CD4-positive, alpha-beta T cell treated with Interferon alpha-2 for 1 hour (primary cell): ENCODE measurements at regions not wholly inside any gene's neighbourhood (a gene's known extent, or its start where the extent isn't known, plus 50 kb on each side); places are given as distances from the start of the nearest gene placed in this dataset.

ENCODE experiments used
- DNase-seq, 2 donors: peaks; one replicate each; pipeline ENCODE4 v3.0.0-alpha.2; 2020 to 2022

DNA sequence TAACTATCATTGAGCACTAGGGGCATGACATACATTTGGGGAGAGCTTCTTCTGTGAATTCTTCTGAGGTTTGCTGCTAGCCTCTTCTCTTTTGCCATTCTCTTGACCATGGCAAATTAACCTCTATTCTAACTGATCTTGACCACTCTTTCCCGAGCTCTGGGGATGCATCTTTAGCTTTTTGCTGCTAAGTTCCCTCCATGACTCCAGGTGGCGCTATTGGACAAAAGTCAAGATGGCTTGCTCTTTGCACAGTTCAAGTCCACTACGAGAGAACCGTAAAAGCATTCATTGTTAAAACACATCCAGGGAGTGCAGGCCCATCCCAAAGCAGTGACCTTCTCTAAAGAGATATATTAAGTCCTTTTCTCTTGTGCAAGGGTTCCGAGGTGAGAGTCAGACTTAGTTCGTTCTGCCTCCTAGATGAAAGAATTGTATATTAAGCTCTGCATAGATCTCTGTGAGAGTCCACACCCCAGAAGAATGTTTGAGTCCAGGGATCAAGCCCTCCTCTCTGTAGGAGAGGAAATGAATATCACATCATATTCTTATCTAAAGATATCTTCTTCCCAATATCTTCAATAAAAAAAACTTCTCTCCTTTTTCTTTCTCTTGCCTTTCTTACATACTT, 1152.9 kb upstream of the CDH6 start:
- DNase-seq: no peak

DNA sequence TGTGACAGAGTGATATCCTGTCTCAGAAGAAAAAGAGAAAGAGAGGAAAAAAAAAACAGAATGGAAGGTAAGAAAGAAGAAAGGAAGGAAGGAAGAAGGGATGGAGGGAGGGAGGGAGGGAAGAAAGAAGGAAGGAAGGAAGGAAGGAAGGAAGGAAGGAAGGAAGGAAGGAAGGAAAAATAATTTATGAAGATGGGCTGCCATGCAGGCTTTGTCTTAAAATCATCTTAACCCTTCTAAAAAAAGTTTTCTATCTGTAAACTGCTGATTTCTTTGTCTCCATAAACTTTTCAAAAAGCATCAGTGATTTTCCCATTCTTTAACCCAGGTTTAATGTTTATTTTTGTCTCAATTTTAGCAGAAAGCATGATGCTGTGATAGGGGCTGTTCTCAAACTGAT, 1154.1 kb upstream of the CDH6 start:
- DNase-seq: no peak

DNA sequence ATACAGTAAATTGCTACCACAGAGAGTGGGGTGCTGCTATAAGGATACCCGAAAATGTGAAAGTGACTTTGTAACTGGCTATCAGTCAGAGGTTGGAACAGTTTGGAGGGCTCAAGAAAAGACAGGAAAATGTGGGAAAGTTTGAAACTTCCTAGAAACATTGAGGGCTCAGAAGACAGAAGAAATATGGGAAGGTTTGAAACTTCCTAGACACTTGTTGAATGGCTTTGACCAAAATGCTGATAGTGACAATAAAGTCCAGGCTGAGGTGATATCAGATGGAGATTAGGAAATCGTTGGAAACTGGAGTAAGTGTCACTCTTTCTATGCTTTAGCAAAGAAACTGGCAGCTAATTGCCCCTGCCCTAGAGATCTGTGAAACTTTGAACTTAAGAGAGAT, 1158.6 kb upstream of the CDH6 start:
- no peak for DNase-seq

DNA sequence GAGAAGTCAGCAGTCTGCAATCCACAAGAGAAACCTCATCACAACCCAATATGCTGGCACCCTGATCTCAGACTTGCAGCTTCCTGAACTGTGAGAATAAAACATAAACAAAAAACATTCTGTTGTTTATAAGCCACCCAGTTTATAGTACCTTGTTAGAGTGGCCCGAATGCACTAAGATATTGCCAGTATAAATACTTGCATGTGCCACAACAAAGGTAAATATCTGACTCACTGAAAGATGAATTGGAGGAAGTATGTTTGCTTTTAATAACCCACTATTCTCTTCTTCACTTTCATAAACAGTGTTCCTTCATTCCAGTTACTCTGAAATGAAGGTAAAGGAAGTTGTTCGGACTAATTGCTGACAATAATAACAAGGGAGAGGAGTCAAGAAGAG, 1163.4 kb upstream of the CDH6 start:
- DNase-seq: no peak

DNA sequence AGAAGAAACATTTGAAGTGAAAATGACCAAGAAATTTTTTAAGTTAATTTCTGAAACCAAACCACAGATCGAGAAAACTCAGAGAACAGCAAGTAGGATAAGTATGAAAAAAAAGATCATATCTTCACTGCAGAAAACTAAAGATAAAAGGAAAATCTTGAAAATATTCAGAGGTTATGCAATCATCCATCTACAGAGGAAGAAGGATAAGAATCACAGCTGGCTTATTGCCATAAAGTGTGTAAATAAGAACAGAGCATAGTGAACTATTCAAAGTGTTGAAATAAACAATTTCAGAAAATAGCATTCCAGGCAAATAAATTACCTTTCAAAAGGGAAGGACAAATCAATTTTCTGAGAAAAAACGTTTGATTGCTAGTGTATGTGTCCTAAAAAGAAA, 1191.7 kb upstream of the CDH6 start:
- no peak for DNase-seq

DNA sequence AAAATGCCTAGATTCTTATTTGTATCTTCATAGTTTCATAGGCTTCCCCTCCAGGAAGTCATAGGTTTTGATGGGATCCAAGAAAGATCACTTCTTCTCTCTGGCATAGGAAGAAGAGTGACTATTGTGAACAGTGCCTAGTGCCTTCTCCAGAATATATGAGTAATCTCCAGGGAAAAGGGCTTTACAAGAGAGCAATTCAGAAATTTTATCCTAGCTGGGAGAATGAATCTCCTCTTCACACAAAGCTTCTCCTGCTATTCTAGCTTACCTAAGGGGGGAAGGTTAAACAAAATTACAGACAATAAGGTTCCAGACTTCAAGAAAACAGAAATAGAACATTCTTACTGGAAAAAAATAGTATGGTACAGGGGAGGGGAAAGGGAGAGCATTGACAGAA, 1193.3 kb upstream of the CDH6 start:
- DNase-seq: no peak

DNA sequence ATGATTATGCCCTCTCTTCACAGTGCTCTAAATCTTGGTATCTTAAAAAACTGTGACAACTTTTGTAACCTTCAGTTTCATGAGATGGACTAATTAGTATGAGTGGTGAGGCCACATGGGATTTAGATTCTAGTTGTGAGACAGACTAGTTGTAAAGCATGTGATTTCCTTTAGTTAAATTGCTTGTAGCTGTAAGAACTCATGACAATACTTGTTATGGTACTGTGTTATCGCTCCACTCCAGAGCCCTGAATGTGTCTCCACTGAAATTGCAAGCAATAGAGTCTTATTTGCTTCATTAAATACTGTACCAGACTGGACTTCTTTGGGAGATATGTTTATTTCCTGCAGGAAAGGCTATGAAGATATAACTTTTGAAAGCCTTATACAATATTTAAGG, 1198.3 kb upstream of the CDH6 start:
- no peak for DNase-seq

DNA sequence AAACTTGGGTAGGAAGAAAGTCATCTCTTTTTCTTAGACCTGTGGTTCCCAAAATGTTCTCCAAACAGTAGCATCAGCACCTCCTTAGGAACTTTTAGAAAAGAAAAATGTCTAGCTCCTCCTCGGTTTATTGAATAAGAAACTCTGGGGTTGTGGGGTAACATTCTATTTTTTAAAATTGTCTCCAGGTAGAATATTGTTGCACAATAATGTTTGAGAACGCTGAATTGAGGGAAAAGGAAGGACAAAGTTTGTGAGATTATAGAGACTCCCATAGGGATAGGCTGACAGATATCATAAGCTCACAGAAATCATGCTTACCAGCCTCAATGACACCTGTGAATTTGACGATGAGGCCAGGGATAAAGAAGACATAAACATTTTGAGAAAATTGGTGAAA, 1199.0 kb upstream of the CDH6 start:
- DNase-seq: no peak

DNA sequence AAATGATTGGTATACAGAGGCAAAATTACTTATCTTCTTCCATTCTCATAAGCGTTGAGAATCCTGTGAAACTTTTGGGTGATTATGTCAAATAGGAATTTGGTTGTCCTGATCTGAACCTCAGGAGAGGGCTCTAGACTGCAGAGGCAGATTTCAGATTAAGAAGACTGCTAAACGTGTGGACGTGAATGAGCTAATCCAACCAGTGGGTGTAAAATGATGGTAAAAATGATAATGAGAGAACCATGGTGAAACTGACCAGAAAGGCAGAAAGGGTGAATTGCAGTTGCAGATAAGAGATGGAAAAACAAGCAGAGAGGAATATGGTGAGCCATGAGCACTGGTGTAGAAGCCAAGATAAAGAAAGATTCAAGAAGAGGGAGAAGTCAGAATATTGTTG, 1200.2 kb upstream of the CDH6 start:
- DNase-seq: no peak

DNA sequence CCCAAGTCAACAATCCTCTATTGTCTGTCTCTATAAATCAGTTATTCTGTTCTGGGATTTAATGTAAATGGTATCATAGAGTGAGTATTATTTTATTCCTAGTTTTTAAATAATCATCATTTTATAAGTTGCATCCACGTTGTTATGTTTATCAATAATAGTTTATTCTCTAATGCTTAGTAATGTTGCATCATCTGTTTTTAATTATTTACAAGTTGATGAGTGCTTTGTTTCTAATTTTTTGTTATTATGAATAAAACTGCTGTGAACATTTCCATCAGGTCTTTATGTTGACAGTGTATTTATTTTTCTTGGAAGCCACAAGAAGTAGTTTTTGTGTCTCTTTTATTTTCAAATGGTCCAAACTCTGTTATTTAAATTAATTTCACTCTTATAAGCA, 1201.2 kb upstream of the CDH6 start:
- no peak for DNase-seq

DNA sequence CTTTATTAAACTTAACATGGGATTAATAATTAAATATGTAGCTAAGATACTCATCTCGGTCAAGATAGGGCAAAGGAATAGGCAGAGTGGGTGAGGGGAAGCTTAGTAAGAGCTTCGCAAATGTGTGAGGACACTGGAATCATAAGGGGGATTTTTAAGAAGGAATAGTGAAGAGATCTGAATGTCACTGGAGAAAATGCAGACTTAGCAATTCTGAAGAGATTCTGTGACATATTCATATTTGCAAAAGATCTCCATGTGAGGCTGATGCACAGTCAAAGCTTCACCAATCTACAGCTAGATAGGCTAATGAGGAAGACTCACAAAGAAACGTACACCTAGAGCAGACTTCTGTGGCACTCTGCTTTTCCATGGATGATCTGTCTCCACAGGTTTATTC, 1202.8 kb upstream of the CDH6 start:
- no peak for DNase-seq

DNA sequence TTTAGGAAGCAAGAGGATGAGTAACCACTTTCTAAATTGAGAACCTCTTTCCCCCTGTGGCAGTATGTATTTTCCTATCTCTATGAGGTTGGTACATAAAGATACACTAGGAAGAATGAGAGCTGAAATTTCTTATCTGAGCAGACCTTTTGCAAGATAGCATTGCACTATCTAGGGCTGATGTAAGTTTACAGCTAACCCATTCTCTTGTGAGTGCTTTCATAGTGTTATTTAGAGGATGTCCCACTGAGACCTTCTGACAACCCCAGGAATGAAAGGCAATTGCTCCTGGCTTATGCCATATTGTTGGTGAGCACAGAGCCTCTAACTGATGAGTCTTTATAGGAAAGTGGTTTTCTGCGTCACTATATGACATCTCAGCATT, 1209.3 kb upstream of the CDH6 start:
- DNase-seq: no peak

DNA sequence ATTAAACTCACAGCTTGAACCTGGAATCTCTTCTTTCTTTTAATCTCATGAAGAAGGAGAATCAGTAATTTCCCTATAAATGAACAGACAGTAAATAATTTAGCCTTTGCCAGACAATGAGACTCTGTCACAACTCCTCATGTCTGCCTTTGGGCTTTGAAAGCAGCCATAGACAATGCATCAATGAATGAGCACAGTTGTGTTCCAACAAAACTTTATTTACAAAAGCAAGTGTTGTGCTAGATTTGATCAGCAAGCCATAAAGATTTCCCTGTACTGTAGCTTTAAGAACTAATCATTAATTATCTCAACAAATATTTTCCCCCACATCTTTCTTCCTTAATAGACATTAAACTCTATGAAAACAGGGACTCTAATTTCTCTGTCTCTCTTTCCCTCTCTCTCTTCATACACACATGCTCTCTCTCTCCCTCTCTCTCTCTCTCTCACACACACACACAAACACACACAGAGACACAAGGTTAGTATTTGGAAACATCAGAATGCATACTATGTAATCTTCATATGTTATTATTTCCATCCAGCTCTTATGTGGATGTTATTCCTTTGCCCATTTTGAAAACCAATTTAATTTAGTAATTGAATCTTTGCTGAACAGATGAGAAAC, 1209.8 kb upstream of the CDH6 start:
- DNase-seq: no peak

DNA sequence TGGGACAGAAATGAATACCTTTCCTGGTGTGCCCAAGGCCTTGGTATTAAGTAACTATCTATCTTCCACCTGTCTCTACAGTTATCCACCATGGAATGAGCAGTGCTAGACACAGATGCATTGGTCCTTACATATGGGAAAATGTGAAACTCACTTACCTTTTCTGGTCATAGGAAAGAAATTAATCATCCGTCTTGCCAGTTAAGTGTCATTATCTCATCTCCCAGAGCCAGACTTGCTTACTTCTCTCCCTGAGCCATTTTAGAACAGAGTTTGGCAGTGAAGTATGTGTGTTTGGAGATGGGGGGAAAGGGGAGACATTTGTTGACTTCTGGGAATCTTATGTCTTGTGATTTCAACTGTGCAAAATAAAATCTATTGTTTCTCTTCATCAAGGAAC, 1211.0 kb upstream of the CDH6 start:
- no peak for DNase-seq

DNA sequence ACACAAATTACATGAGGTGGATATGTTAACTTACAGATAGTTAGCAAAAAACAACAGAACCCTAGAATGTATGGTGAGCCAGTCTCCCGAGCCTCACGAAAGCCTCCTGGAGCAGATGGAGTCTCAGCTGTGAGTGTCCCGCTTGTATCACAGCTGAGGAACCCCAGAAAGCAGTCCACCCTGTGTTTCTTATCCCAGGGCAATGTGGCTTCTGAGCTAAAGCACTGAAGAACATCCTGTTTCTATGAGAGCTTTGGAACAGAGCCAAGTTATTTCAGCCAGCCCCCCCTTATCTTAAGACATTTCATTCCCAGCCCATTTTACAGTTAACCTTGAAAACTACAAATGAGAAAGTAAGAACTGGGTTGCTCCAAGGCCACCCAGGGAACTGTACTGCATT, 1220.9 kb upstream of the CDH6 start:
- no peak for DNase-seq

DNA sequence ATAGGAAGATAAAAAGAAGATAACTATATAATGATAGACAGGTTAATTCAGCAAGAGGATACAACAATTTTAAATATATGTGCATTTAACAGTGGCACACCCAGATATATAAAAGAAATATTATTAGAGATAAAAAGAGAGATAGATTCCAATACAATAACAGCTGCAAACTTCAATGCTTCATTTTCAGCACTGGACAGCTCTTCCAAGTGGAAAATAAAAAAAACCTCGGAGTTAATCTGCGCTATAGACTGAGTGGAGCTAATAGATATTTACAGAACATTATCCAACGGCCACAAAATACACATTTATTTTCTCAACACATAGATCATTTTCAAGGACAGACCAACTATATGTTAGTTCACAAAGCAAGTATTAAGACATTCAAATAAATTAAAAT, 1229.5 kb upstream of the CDH6 start:
- no peak for DNase-seq

DNA sequence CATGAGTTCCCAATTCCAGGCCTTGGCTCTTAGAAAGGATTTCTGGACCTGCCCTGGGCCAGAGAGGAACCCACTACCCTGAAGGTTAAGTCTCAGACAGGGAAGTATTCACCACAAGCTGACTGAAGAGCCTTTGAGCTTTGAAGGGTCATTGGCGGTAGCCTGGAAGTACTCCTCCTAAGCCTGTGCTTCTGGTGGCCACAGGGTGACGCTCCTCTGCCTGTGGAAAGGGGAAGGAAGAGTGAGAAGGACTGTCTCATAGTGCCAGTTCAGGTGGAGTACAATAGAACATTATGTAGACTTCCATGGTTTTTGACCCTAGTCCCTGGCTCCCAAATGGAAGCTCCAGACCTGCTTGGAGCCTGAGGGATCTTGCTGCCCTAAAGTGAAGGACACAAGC, 1233.2 kb upstream of the CDH6 start:
- DNase-seq: no peak

DNA sequence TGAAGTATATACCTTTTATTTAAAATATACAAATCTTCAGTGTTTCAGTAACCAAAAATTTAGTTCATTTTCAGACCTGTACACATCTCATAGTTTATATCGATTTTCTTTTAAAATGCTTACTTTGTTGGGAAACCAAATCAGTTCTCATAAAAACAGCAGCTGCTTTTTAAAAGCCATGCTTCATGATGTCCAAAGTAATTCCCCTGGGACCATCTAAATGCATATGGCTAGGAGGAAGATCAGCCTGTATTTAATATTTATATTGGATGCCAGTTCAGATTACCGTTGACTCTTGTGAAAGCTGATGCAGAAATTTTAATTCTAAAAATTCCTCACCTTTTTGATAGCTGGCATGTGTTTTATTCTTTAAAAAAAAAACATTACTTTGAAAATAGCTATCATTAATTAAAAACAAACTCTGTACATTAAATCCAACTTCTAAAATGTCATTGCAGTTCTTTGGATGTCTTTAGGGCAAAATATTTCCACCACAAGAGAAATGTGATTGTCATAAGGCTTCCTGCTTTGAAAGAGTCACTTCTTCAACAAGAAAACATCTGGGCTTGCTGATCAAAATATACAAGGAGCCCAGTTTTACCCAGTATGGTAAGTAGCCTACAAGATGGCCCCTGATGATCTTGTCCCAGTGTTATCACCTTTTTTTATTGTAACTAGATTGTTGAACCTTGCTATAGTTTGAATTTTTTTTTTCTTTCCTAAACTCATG, 1242.9 kb upstream of the CDH6 start:
- DNase-seq: no peak

DNA sequence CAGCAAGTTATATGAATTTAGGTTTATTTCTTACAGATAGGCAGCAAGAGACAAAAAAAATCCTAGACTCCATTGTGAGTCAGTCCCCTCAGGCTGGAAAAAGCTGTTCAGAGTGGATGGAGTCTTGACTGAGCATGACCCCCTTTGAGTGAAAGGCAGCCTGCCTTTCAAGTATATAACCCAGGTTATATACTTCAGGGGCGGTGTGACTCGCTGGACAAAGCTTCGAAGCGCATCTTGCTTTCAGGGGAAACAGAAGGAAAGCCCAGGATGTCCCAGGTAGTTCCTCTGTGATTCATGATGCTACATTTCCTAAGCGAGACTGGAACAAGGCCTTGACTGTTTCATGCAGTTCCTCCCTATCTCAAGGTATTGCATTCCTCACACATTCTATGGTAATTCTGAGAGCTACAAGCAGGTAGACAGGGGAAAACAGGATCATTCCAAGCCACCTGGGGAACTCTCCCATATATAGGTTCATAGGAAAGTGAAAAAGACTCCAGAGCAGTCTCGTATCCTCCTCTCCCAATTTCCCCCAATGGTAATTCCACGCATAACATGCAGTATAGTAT, 1244.1 kb upstream of the CDH6 start:
- DNase-seq: no peak

DNA sequence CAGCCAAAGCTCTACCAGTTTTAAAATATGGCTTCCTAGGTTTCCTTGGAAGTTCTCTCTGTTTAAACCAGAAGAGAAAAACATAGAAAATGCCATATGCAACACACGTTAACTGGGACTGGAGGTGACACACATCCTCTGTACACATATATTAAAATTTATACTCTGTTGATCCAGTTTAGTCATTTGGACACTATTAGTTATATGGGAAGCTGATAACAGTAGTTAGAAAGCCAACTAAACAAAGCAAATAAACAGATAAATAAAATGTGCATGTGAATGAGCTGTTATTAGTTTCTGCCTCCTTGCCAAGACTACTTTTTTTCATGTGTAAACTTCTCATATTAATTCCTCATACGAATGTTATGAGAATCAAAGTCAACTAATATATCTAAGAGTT, 1249.2 kb upstream of the CDH6 start:
- DNase-seq: no peak

DNA sequence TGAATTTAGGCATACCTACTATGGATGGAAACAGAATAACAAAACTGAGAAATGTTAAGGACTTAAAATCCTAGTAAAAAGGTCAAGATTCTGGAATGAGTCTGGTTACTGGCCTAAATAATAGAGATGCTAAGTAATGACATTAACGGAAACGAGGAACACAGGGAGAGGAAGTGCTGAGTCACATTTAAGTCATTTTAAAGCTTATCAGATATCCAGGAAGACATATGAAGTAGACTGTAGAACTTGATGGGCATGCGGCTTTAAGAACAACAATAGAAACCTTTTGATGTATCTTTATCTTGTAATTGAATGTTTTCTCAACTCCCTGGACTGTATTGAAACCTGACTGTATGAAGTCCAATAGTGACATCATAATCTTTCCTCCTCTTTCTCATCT, 1251.4 kb upstream of the CDH6 start:
- no peak for DNase-seq

DNA sequence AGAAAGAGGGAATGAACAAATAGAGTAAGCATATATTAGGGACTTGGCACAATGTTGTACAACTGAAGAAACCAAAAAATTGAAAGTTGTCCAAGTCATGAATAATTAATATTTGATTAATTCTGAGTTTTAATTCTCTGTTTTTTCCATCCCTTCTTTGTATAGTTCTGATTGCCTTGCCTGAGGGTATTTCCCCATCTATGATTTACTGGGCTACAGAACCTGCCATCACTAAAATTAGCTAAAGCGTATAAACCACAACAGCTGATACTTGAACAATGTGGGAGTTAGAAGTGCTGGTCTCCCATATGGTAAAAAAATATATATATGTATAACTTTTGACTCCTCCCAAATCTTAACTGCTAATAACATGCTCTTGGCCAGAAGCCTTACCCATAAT, 1253.5 kb upstream of the CDH6 start:
- DNase-seq: no peak

DNA sequence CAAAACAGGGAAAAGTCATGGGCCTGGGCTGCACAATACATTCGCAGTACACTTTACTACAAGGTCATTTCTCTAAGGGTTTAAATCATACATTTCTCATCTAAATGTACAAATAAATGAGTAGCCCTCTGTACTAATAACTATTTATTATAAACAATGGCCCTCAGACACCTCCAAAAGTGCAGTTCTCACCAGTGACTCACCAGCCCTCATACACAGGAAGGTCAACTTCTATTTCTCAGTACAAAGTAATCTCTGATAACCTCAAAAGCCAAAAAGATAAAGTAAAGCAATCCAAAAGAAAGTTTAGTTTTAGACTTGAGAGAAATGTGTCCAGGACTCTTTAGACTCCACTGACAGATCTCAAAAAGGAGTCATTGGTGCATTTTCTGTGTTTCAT, 1258.1 kb upstream of the CDH6 start:
- DNase-seq: no peak

DNA sequence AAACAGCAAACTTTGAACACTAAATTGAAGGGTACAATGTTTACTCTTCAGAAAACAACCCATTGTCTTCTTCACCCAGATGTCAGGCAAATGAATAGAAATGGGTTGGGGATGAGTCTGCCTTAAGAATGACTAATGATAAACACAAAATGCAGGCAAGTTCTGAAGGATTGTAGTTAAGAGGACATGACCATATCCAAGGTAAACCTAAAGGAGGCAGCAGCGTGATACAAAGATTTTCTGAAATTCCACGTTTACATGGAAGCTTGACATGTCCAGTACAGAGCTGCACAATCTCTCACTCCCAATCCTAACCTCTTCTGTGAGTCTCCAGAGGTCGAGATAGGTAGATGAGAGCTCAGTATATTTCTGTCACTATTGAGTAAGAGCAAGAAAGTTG, 1263.2 kb upstream of the CDH6 start:
- no peak for DNase-seq
